H9 (cell line): ENCODE measurements at regions not wholly inside any gene's neighbourhood (a gene's known extent, or its start where the extent isn't known, plus 50 kb on each side); places are given as distances from the start of the nearest gene placed in this dataset.

Experiments used
- DNase-seq: peaks from one replicate; pipeline ENCODE4 v3.0.0-alpha.2; 2017
- H2AFZ ChIP-seq: one replicate; pipeline ENCODE4 v1.6.1; 2013; ENCODE audit warnings: mild to moderate bottlenecking, low read length, control low read depth, moderate library complexity
- H2AK5ac ChIP-seq: 2 replicates; pipeline ENCODE4 v1.6.1; 2013; ENCODE audit warnings: low read length, control low read depth, mixed read lengths; ENCODE audit not compliant: insufficient read length
- H2BK120ac ChIP-seq: one replicate; pipeline ENCODE4 v1.6.1; 2013; ENCODE audit warnings: low read depth, mild to moderate bottlenecking, low read length, control low read depth, inconsistent platforms; ENCODE audit not compliant: poor library complexity, severe bottlenecking
- H2BK12ac ChIP-seq: 2 replicates; pipeline ENCODE4 v1.6.1; 2013; ENCODE audit warnings: low read length, control low read depth, mixed read lengths, low read depth; ENCODE audit not compliant: insufficient read length
- H2BK15ac ChIP-seq: 2 replicates; pipeline ENCODE4 v1.6.1; 2013; ENCODE audit warnings: low read depth, low read length, control low read depth
- H2BK20ac ChIP-seq: one replicate; pipeline ENCODE4 v1.6.1; 2013; ENCODE audit warnings: low read depth, mild to moderate bottlenecking, low read length, control low read depth, inconsistent platforms; ENCODE audit not compliant: poor library complexity, severe bottlenecking
- H2BK5ac ChIP-seq: 2 replicates; pipeline ENCODE4 v1.6.1; 2013; ENCODE audit warnings: low read length, control low read depth, mixed read lengths; ENCODE audit not compliant: insufficient read length
- H3K14ac ChIP-seq: 2 replicates; pipeline ENCODE4 v1.6.1; 2013; ENCODE audit warnings: low read length, control low read depth; ENCODE audit not compliant: insufficient read depth
- H3K18ac ChIP-seq: 2 replicates; pipeline ENCODE4 v1.6.1; 2013; ENCODE audit warnings: low read depth, mild to moderate bottlenecking, mixed read lengths, low read length, control low read depth; ENCODE audit not compliant: insufficient read length
- H3K23ac ChIP-seq: 2 replicates; pipeline ENCODE4 v1.6.1; 2013; ENCODE audit warnings: low read length, control low read depth, mixed read lengths, low read depth; ENCODE audit not compliant: insufficient read length
- H3K23me2 ChIP-seq: 2 replicates; pipeline ENCODE4 v1.6.1; 2013; ENCODE audit warnings: low read depth, mild to moderate bottlenecking, mixed read lengths, low read length, control low read depth; ENCODE audit not compliant: insufficient read length, poor library complexity, severe bottlenecking
- H3K27ac ChIP-seq: 2 replicates; pipeline ENCODE4 v1.5.1; 2013; ENCODE audit warnings: low read length, control low read depth, mixed read lengths, low read depth; ENCODE audit not compliant: insufficient read length
- H3K27me3 ChIP-seq: 2 replicates; pipeline ENCODE4 v1.6.1; 2013; ENCODE audit warnings: low read length, control low read depth, inconsistent platforms; ENCODE audit not compliant: insufficient read depth
- H3K4ac ChIP-seq: 2 replicates; pipeline ENCODE4 v1.6.1; 2013; ENCODE audit warnings: low read depth, mild to moderate bottlenecking, control low read depth, inconsistent platforms, low read length, moderate library complexity
- H3K4me1 ChIP-seq: 2 replicates; pipeline ENCODE4 v1.6.1; 2013; ENCODE audit warnings: low read length, control low read depth, inconsistent platforms; ENCODE audit not compliant: insufficient read depth
- H3K4me2 ChIP-seq: 2 replicates; pipeline ENCODE4 v1.6.1; 2013; ENCODE audit warnings: low read length, control low read depth, mixed read lengths; ENCODE audit not compliant: insufficient read length, insufficient read depth
- H3K56ac ChIP-seq: 2 replicates; pipeline ENCODE4 v1.6.1; 2013; ENCODE audit warnings: low read depth, mild to moderate bottlenecking, mixed read lengths, low read length, control low read depth; ENCODE audit not compliant: insufficient read length
- H3K79me1 ChIP-seq: 2 replicates; pipeline ENCODE4 v1.6.1; 2013; ENCODE audit warnings: low read depth, mild to moderate bottlenecking, moderate library complexity, low read length, control low read depth, inconsistent platforms; ENCODE audit not compliant: insufficient read depth, poor library complexity, severe bottlenecking
- H3K79me2 ChIP-seq: 2 replicates; pipeline ENCODE4 v1.6.1; 2013; ENCODE audit warnings: low read length, control low read depth, inconsistent platforms; ENCODE audit not compliant: insufficient read depth
- H3K9ac ChIP-seq: 2 replicates; pipeline ENCODE4 v1.6.1; 2013; ENCODE audit warnings: low read length, control low read depth, mixed read lengths; ENCODE audit not compliant: insufficient read length; ENCODE audit errors: extremely low read depth
- H3K9me3 ChIP-seq: one replicate; pipeline ENCODE4 v1.6.1; 2013; ENCODE audit warnings: low read depth, low read length, inconsistent platforms; ENCODE audit not compliant: control insufficient read depth
- H3T11ph ChIP-seq: one replicate; pipeline ENCODE4 v1.6.1; 2013; ENCODE audit warnings: mild to moderate bottlenecking, low read length, control low read depth, inconsistent platforms
- H4K20me1 ChIP-seq: one replicate; pipeline ENCODE4 v1.6.1; 2013; ENCODE audit not compliant: control insufficient read depth, insufficient read length, insufficient read depth
- H4K5ac ChIP-seq: 2 replicates; pipeline ENCODE4 v1.6.1; 2013; ENCODE audit warnings: low read depth, mild to moderate bottlenecking, mixed read lengths, low read length, control low read depth; ENCODE audit not compliant: insufficient read length
- H4K8ac ChIP-seq: replicated peaks from 2 replicates; pipeline ENCODE4 v1.6.1; 2013; ENCODE audit warnings: low read length, control low read depth, mixed read lengths, low read depth; ENCODE audit not compliant: insufficient read length
- H4K91ac ChIP-seq: 2 replicates; pipeline ENCODE4 v1.6.1; 2013; ENCODE audit warnings: low read depth, mild to moderate bottlenecking, moderate library complexity, mixed read lengths, low read length, control low read depth; ENCODE audit not compliant: insufficient read length
- H3K27ac Mint-ChIP-seq, 3 experiments: 2 replicates in 2 of 3; 3 replicates in 1 of 3; pipeline ENCODE4 v1.8.0; 2020 to 2021; ENCODE audit warnings: mixed read lengths in 3 of 3, mild to moderate bottlenecking in 1 of 3, moderate library complexity in 1 of 3
- H3K27me3 Mint-ChIP-seq: 2 replicates; pipeline ENCODE4 v1.8.0; 2021; ENCODE audit warnings: low read depth, mild to moderate bottlenecking, moderate library complexity, mixed read lengths
- H3K36me3 Mint-ChIP-seq, 3 experiments: 2 replicates in 2 of 3; 3 replicates in 1 of 3; pipeline ENCODE4 v1.8.0; 2020 to 2021; ENCODE audit warnings: low read depth in 3 of 3, mixed read lengths in 3 of 3; ENCODE audit not compliant: insufficient read depth in 1 of 3
- H3K4me1 Mint-ChIP-seq, 2 experiments: 2 replicates each; pipeline ENCODE4 v1.8.0; 2020; ENCODE audit warnings: mixed read lengths in 2 of 2
- H3K4me3 Mint-ChIP-seq, 2 experiments: 2 replicates in 1 of 2; 3 replicates in 1 of 2; pipeline ENCODE4 v1.8.0; 2020 to 2021; ENCODE audit warnings: mild to moderate bottlenecking in 2 of 2, mixed read lengths in 2 of 2, moderate library complexity in 1 of 2
- H3K9me3 Mint-ChIP-seq, 2 experiments: 2 replicates in 1 of 2; 3 replicates in 1 of 2; pipeline ENCODE4 v1.8.0; 2020; ENCODE audit warnings: mild to moderate bottlenecking in 2 of 2, mixed read lengths in 2 of 2, moderate library complexity in 1 of 2
- WGBS: extraction: QIAGEN DNeasy Blood & Tissue Kit; methylation state at CpG from one replicate; pipeline ENCODE4 v1.1.7; 2013; ENCODE audit warnings: missing lambda C conversion rate, low lambda C conversion rate, mixed read lengths; ENCODE audit not compliant: insufficient read length; ENCODE audit errors: extremely low coverage; 5-methylcytosine and 5-hydroxymethylcytosine counted together
- TF ChIP-seq, protein P1 (sequence below): fragments of 200-600 bp; sonication (generic); conservative IDR thresholded peaks from 3 replicates; pipeline ENCODE4 v1.8.0; 2021; ENCODE audit warnings: antibody characterized with exemption, mild to moderate bottlenecking

GRCh38 chr4:144872508-144873225 lies 225.3 kb downstream of the ANAPC10 start:
- no peak overlapping the region for H2BK12ac ChIP-seq
- H2AK5ac ChIP-seq: no peak overlapping the region
- TF ChIP-seq, protein P1, sequence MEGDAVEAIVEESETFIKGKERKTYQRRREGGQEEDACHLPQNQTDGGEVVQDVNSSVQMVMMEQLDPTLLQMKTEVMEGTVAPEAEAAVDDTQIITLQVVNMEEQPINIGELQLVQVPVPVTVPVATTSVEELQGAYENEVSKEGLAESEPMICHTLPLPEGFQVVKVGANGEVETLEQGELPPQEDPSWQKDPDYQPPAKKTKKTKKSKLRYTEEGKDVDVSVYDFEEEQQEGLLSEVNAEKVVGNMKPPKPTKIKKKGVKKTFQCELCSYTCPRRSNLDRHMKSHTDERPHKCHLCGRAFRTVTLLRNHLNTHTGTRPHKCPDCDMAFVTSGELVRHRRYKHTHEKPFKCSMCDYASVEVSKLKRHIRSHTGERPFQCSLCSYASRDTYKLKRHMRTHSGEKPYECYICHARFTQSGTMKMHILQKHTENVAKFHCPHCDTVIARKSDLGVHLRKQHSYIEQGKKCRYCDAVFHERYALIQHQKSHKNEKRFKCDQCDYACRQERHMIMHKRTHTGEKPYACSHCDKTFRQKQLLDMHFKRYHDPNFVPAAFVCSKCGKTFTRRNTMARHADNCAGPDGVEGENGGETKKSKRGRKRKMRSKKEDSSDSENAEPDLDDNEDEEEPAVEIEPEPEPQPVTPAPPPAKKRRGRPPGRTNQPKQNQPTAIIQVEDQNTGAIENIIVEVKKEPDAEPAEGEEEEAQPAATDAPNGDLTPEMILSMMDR: no peak
- no peaks in the 10 kb centered on the region for H3K4me1 ChIP-seq
- no peak overlapping the region for H4K5ac ChIP-seq
- Mint-ChIP-seq H3K4me1 (no peaks in the 10 kb centered on the region), H3K27me3 (no peaks in the 10 kb centered on the region), H3K4me3 (no peak overlapping the region), H3K36me3 (peaks cover 0 to 2% (median 0%) of the 10 kb centered on the region in 3 experiments; a peak in 1 of 7 replicates), H3K9me3 (peaks cover 2 to 3% of the 10 kb centered on the region in 2 experiments; a peak in 2 of 5 replicates), H3K27ac (no peak overlapping the region; a peak in 1 of 7 replicates)
- no peak overlapping the region for H2BK120ac ChIP-seq
- no peak overlapping the region for H3K14ac ChIP-seq
- H3T11ph ChIP-seq: no peak overlapping the region
- H3K23ac ChIP-seq: no peak overlapping the region
- no peaks in the 10 kb centered on the region for H3K27me3 ChIP-seq
- H3K9me3 ChIP-seq: no peaks in the 10 kb centered on the region
- no peaks in the 10 kb centered on the region for H3K79me2 ChIP-seq
- H3K56ac ChIP-seq: no peak overlapping the region
- H3K4ac ChIP-seq: no peak overlapping the region
- H3K18ac ChIP-seq: no peak overlapping the region
- no peak overlapping the region for H3K27ac ChIP-seq
- no peak overlapping the region for H2BK20ac ChIP-seq
- no peaks in the 10 kb centered on the region for H3K79me1 ChIP-seq
- no peak overlapping the region for H4K8ac ChIP-seq
- H2BK5ac ChIP-seq: no peak overlapping the region
- no peaks in the 10 kb centered on the region for H3K23me2 ChIP-seq
- no peak overlapping the region for H3K4me2 ChIP-seq
- H3K9ac ChIP-seq: no peak overlapping the region
- H2AFZ ChIP-seq: no peak overlapping the region
- DNase-seq: no peak
- no peak overlapping the region for H2BK15ac ChIP-seq
- WGBS: no CpG with 5 or more reads among the region's 10 CpGs
- no peak overlapping the region for H4K91ac ChIP-seq
- no peaks in the 10 kb centered on the region for H4K20me1 ChIP-seq
